Keratinocyte (primary cell): ENCODE measurements at regions not wholly inside any gene's neighbourhood (a gene's known extent, or its start where the extent isn't known, plus 50 kb on each side); places are given as distances from the start of the nearest gene placed in this dataset.

Experiments used
- DNase-seq: peaks from one replicate; pipeline ENCODE4 v3.0.0-alpha.2; 2011; ENCODE audit warnings: low read depth, missing footprints, low spot score
- FAIRE-seq: peaks from 2 replicates; lab custom pipeline; 2011; peaks lifted over from hg19 to GRCh38; lab: Jason Lieb, UNC
- H2AFZ ChIP-seq: 2 replicates; pipeline ENCODE4 v1.6.0; 2012; ENCODE audit warnings: low read length, control low read depth, inconsistent platforms; ENCODE audit not compliant: control insufficient read depth
- H3K27ac ChIP-seq: 2 replicates; pipeline ENCODE4 v1.5.1; 2011; ENCODE audit warnings: low read length; ENCODE audit not compliant: control insufficient read depth, insufficient read depth
- H3K27me3 ChIP-seq: 3 replicates; pipeline ENCODE4 v1.6.0; 2011; ENCODE audit warnings: low read length; ENCODE audit not compliant: control insufficient read depth, insufficient read depth; ENCODE audit errors: extremely low read depth
- H3K36me3 ChIP-seq, 2 experiments: 2 replicates in 1 of 2; 3 replicates in 1 of 2; pipeline ENCODE4 v1.5.1; 2011; ENCODE audit warnings: low read length in 2 of 2, mild to moderate bottlenecking in 1 of 2; ENCODE audit not compliant: control insufficient read depth in 2 of 2, insufficient read depth in 2 of 2; ENCODE audit errors: extremely low read depth in 1 of 2
- H3K4me1 ChIP-seq: 3 replicates; pipeline ENCODE4 v1.5.1; 2011; ENCODE audit warnings: low read length; ENCODE audit not compliant: control insufficient read depth, insufficient read depth; ENCODE audit errors: extremely low read depth
- H3K4me2 ChIP-seq: 3 replicates; pipeline ENCODE4 v1.6.0; 2011; ENCODE audit warnings: low read depth, low read length; ENCODE audit not compliant: control insufficient read depth, insufficient read depth; ENCODE audit errors: extremely low read depth
- H3K4me3 ChIP-seq, 3 experiments: fragments of 200-600 bp in 1 of 3; sonication (generic) in 1 of 3; 2 replicates in 2 of 3; 3 replicates in 1 of 3; pipeline ENCODE4 v1.5.1; 2011 to 2016; ENCODE audit warnings: low read length in 3 of 3, mild to moderate bottlenecking in 3 of 3, control low read depth in 2 of 3, inconsistent platforms in 1 of 3, low read depth in 1 of 3, mixed read lengths in 1 of 3, mixed run types in 1 of 3, moderate library complexity in 1 of 3; ENCODE audit not compliant: control insufficient read depth in 2 of 3, insufficient read depth in 2 of 3; ENCODE audit errors: extremely low read depth in 1 of 3
- H3K79me2 ChIP-seq: 2 replicates; pipeline ENCODE4 v1.6.0; 2012; ENCODE audit warnings: low read length; ENCODE audit not compliant: control insufficient read depth, insufficient read depth
- H3K9ac ChIP-seq: 3 replicates; pipeline ENCODE4 v1.6.0; 2011; ENCODE audit warnings: low read length; ENCODE audit not compliant: control insufficient read depth, insufficient read depth; ENCODE audit errors: extremely low read depth
- H3K9me1 ChIP-seq: 3 replicates; pipeline ENCODE4 v1.6.0; 2011; ENCODE audit warnings: low read length; ENCODE audit not compliant: control insufficient read depth, insufficient read depth; ENCODE audit errors: extremely low read depth
- H3K9me3 ChIP-seq: 2 replicates; pipeline ENCODE4 v1.5.1; 2012; ENCODE audit warnings: low read depth, low read length; ENCODE audit not compliant: control insufficient read depth
- H4K20me1 ChIP-seq: 3 replicates; pipeline ENCODE4 v1.6.0; 2011; ENCODE audit warnings: low read length; ENCODE audit not compliant: control insufficient read depth, insufficient read depth; ENCODE audit errors: extremely low read depth
- EZH2 ChIP-seq: IDR thresholded peaks from one replicate; pipeline ENCODE4 v1.6.1; 2012; ENCODE audit warnings: inconsistent platforms, mild to moderate bottlenecking, low read length, moderate library complexity
- dilution Hi-C: fragments of 300-500 bp; cut with MboI; formaldehyde crosslinking; loops from one replicate; pipeline ENCODE4 v1.7.0; 2020; ENCODE audit warnings: low sequenced_read_pairs; ENCODE audit not compliant: extremely low pct_ligation_motif_present
- TF ChIP-seq, protein P1 (sequence below), 3 experiments: IDR thresholded peaks in 1 of 3; conservative IDR thresholded peaks in 1 of 3; optimal IDR thresholded peaks in 1 of 3; 2 replicates in 2 of 3; 3 replicates in 1 of 3; pipeline versions ENCODE3 to v1.5.1; 2011; ENCODE audit warnings: low read length in 3 of 3, mild to moderate bottlenecking in 3 of 3, moderate library complexity in 2 of 3, control low read depth in 1 of 3, inconsistent platforms in 1 of 3; ENCODE audit not compliant: insufficient read depth in 2 of 3; ENCODE audit errors: extremely low read depth in 1 of 3

GRCh38 chr10:2282202-2282601, 544.9 kb upstream of the ADARB2 start:
- Histone ChIP-seq H3K9me1 (no peaks in the 10 kb centered on the region), H2AFZ (no peak overlapping the region), H3K4me1 (no peaks in the 10 kb centered on the region), H3K36me3 (no peaks in the 10 kb centered on the region), H3K4me3 (no peak overlapping the region), H3K9ac (no peak overlapping the region), H3K9me3 (no peaks in the 10 kb centered on the region), H4K20me1 (no peaks in the 10 kb centered on the region), H3K27me3 (no peaks in the 10 kb centered on the region), H3K79me2 (no peaks in the 10 kb centered on the region), H3K4me2 (no peak overlapping the region), H3K27ac (no peak overlapping the region)
- dilution Hi-C loops, result no loop called here
- TF ChIP-seq, protein P1, sequence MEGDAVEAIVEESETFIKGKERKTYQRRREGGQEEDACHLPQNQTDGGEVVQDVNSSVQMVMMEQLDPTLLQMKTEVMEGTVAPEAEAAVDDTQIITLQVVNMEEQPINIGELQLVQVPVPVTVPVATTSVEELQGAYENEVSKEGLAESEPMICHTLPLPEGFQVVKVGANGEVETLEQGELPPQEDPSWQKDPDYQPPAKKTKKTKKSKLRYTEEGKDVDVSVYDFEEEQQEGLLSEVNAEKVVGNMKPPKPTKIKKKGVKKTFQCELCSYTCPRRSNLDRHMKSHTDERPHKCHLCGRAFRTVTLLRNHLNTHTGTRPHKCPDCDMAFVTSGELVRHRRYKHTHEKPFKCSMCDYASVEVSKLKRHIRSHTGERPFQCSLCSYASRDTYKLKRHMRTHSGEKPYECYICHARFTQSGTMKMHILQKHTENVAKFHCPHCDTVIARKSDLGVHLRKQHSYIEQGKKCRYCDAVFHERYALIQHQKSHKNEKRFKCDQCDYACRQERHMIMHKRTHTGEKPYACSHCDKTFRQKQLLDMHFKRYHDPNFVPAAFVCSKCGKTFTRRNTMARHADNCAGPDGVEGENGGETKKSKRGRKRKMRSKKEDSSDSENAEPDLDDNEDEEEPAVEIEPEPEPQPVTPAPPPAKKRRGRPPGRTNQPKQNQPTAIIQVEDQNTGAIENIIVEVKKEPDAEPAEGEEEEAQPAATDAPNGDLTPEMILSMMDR (optimal IDR thresholded peaks at IDR 0.05 in 1 of 3, IDR thresholded peaks at IDR 0.05 in 1 of 3, conservative IDR thresholded peaks at IDR 0.05 in 1 of 3; ENCODE audit: extremely low read depth in 1 of 3, insufficient read depth in 2 of 3, low read length in 3 of 3), result no peak
- no peak for TF ChIP-seq EZH2
- no peak for DNase-seq
- no peak for FAIRE-seq

DNA sequence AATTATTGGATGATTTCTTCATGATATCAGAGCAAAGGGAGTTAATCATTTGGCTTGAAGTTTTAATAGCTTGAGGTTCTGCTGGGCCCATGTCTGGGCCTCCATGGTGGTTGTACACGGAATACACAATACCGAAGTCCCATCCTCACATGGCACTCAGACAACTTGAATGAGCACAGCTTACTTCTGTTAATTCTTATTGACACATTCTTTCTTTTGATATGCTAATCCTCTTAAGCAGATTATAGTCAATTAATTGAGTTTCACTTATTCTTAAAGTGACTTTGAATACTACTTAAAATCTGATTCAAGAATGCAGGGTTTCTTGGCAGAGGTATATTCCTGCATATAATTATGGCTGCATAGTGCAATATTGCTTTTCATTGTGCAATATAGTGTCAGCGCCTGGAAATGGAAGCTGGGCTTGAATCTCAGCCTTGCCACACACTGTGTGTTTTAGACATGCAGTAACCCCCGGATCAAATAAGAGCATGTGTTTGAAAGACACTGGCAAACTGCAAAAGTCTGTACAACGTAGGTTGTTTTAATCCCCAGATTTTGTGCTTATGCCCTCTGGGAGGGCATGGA, 543.5 kb upstream of the ADARB2 start:
- no peaks in the 10 kb centered on the region for H3K79me2 ChIP-seq
- no peak overlapping the region for H3K27ac ChIP-seq
- dilution Hi-C loops, result no loop called here
- H3K9me3 ChIP-seq, result no peaks in the 10 kb centered on the region
- no peaks in the 10 kb centered on the region for H3K9me1 ChIP-seq
- no peaks in the 10 kb centered on the region for H3K27me3 ChIP-seq
- H3K36me3 ChIP-seq, result no peaks in the 10 kb centered on the region
- H3K4me2 ChIP-seq, result no peak overlapping the region
- H2AFZ ChIP-seq, result no peak overlapping the region
- H3K9ac ChIP-seq, result no peak overlapping the region
- DNase-seq, result no peak
- TF ChIP-seq EZH2, result no peak
- TF ChIP-seq, protein P1 (optimal IDR thresholded peaks at IDR 0.05 in 1 of 3, IDR thresholded peaks at IDR 0.05 in 1 of 3, conservative IDR thresholded peaks at IDR 0.05 in 1 of 3; ENCODE audit: extremely low read depth in 1 of 3, insufficient read depth in 2 of 3, low read length in 3 of 3), result no peak
- H4K20me1 ChIP-seq, result no peaks in the 10 kb centered on the region
- H3K4me1 ChIP-seq, result no peaks in the 10 kb centered on the region
- FAIRE-seq, result no peak
- no peak overlapping the region for H3K4me3 ChIP-seq
